G401.6 (cell line): ENCODE measurements at regions not wholly inside any gene's neighbourhood (a gene's known extent, or its start where the extent isn't known, plus 50 kb on each side); places are given as distances from the start of the nearest gene placed in this dataset.
"Not testable (repeated sequence)": the region's sequence is repeated elsewhere in the genome, so short reads cannot be mapped to it uniquely, and the experiment has no call there.

Source experiments
- FAIRE-seq: peaks from 2 replicates; lab custom pipeline; 2012; peaks lifted over from hg19 to GRCh38; lab: Jason Lieb, UNC

GRCh38 chr4:138392751-138393308 is 150.7 kb upstream of the SLC7A11 start:
- FAIRE-seq: no peak

DNA sequence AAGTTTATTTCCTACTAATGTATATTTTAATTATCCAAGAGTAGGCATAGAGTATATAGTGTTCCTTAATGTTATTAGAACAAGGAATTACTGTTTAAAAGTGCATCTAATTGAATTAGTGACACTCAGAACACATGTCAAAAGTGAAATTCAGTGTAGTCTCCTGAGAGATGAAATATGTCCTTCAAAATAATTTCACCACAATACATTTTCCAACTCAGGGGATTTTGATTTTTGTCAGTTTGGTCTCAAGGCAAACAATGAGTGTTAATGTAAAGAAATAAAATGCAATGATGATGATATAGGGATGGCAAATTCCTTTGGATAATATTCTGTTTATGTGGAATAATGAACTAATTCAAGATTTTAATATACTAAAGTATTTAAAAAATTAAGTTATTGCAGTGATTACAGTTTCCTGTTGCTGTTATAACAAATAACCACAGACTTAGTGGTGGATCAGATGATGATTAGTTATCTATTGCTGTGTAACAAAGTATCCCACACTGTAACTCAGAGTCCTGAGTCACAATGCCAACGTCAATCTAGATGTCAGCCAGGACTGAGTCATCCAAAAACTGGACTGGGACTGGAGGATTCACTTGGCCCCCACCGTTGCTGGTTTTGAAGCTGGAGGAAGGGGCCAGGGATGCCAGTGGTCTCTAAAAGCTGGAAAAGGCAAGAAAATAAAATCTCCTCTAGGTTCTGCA is 148.0 kb upstream of the SLC7A11 start:
- no peak for FAIRE-seq

DNA sequence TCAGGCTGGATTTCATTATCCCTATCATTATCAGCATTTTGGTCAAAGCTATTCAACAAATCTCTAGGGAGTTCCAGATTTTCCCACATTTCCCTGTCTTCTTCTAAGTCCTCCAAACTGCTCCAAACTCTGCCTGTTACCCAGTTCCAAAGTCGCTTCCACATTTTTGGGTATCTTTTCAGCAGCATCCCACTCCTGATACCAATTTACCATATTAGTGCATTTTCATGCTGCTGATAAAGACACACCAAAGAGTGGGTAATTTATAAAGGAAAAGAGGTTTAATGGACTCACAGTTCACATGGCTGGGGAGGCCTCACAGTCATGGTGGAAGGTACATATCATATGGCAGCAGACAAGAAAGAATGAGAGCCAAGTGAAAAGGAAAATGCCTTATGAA is 132.8 kb upstream of the SLC7A11 start:
- no peak for FAIRE-seq

GRCh38 chr4:138367942-138368341 is 125.8 kb upstream of the SLC7A11 start:
- no peak for FAIRE-seq

DNA sequence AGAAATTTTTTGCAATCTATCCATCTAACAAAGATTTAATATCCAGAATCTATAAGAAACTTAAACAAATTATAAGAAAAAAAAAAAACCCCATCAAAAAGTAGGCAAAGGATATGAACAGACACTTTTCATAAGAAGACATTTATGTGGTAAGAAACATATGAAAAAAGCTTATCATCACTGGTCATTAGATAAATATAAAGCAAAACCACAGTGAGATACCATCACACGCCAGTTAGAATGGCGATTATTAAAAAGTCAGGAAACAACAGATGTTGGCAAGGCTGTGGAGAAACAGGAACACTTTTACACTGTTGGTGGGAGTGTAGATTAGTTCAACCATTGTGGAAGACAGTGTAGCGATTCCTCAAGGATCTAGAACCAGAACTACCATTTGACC is 110.3 kb upstream of the SLC7A11 start:
- not testable (repeated sequence) for FAIRE-seq

DNA sequence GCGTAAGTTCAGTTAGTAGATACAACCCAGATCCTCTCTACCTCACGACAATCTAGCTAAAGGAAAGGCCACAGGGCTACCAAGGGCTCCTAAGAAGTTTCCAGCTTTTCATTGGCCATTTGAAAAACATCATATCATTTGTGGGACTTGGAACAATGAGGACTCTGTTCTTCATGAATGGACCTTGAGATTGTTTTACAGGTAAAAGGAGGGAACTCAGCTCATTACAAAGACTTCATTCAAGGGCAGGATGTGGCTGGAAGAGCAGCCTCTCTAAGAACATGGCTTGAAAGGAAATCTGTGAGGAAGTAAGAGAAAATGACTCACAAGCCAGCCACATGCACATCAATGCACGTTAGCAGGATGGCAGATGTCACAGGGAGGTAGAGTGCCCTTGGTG is 105.9 kb upstream of the SLC7A11 start:
- FAIRE-seq: no peak

GRCh38 chr4:138347561-138347960 is 105.4 kb upstream of the SLC7A11 start:
- no peak for FAIRE-seq

- FAIRE-seq: no peak
Observed at GRCh38 chr4:138344851-138345250, 102.7 kb upstream of the SLC7A11 start.

DNA sequence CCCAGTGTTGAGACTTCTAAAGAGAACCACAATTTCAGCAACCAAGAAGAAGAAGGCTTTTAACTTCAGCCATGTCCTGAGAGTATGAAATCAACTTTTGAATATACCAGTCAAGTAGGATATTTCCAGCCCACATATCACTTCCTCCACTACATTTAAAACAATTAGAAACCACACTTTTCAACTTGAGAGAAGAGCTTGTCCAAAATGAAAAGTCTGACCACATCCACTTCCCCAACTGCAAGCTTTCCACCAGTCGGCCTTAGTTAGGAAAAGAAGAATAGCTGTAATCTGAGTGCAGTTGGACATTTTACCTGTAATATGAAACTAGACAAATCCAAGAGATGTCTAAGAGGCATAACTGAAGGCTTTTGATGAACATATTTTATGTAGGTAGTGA is 101.9 kb upstream of the SLC7A11 start:
- FAIRE-seq: no peak

DNA sequence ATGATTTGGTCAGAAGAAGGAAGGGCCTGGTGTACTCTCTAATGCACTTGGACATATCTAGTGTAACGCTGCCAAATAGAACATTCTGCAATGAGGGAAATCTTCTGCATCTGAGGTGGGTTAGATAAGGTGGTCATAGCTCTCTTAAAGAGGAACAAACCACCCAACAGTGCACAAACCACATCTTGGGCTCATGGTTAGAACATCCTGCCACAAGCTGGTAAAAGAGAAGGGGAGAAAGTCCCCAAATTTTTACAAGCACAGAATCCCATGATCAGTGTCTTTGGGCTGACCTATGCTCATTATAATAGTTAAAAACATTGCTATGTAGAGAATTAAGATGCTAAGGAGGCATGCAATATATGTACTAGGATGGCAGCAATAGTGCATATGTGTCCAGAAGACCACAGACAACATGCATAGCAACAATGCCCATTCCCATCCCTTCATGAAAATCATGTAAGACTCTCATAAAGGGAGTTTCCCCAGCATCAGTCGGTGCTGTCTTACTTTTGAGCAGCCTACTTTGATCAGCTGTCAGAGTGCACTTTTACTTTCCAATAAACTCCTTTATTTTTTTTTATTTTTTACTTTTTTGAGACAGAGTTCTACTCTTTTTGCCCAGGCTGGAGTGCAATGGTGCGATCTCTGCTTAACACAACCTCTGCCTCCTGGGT is 99.7 kb upstream of the SLC7A11 start:
- FAIRE-seq: no peak

DNA sequence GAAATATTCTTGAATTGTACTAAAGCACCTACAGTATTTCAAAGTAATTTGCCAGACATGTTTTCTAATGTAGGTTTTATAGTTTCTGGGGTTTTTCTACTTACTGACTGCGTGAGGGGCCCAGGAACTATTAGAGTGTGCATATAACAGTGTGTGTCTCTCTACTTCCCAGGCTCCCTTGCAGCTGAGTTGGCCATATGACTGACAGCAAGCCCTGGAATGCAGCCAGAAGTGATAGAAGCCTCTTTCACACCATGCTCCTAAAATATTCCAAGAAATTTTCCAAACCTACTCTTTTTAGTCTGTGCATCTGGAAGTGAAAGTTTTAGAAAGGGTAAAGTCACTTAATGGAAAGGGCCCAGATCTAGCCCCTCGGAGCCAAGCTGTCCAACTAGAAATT is 96.7 kb upstream of the SLC7A11 start:
- no peak for FAIRE-seq

- not testable (repeated sequence) for FAIRE-seq
Observed at GRCh38 chr4:138338222-138338621, 96.1 kb upstream of the SLC7A11 start.

- no peak for FAIRE-seq
Observed at GRCh38 chr4:138334346-138335016, 92.3 kb upstream of the SLC7A11 start.

DNA sequence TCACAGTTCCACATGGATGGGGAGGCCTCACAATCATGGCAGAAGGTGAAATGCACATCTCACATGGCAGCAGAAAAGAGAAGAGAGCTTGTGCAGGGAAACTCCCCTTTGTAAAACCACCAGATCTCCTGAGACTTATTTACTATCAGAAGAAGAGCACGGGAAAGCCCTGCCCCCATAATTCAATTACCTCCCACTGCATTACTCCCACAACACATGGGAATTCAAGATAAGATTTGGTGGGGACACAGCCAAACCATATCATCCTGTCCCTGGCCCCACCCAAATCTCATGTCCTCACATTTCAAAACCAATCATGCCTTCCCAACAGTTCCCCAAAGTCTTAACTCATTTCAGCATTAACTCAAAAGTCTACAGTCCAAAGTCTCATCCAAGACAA is 90.3 kb upstream of the SLC7A11 start:
- not testable (repeated sequence) for FAIRE-seq

DNA sequence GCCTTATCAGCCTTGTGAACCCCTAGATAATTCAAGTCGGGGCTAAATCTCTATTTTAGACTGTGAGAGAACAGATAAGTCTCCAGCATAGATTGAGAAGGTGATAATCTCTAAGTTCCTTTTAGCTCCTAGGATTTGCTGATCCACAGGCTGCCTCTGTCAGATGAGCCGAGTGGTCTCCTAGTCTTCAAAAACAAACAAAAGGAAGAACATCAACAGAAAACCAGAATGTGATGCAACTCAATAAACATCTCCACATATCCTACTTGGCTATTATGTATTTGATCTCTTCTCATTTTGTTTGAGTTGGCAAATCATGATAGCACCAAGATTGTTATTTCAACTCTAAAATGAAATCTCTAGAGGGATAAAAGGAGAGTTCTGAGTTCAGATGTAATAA is 88.4 kb upstream of the SLC7A11 start:
- FAIRE-seq: no peak

DNA sequence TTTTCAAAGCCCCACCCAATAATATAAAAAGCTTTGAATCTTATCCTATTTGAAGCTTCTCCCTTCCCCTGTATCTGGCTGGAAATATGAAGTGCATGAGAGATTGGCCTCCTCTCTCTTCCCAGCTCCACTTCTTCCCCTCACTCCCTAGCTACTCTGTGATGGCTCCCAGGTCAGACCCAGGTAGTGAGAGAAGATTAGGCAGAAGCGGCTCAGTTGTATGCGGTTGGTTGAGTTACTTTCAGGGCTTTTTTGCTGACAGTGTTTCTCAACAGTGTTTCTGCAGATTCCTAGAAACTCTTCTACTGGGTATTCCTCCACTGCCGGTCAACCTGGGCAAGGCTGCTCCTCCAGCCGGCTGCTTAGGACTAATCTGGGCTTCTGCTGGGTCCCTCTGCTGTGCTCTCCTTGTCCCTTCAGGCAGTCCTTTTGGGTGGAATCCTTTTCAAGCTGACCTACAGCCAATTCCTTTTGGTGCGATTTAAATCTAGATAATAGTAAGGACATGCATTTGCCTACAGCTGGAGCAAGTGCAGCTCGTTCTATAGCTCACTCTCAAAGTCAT is 87.4 kb upstream of the SLC7A11 start:
- no peak for FAIRE-seq

DNA sequence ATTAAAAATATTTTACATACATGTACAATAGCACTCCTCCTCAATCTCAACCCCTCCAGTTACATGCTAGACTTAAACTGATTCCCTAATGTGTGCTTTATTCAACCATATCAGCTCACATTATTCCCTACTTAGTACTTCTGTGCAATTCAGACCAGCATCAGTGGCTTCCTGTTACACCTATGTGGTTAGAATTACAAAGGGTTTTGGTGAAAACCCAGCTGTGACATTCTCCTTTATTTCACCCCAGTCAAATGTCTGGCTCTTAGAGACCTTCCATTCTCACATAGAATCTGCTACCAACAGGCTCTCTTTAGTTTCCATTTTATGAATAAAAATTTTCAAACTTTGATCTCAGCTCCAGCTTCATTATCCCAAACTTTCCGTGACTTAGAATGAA is 85.2 kb upstream of the SLC7A11 start:
- no peak for FAIRE-seq

DNA sequence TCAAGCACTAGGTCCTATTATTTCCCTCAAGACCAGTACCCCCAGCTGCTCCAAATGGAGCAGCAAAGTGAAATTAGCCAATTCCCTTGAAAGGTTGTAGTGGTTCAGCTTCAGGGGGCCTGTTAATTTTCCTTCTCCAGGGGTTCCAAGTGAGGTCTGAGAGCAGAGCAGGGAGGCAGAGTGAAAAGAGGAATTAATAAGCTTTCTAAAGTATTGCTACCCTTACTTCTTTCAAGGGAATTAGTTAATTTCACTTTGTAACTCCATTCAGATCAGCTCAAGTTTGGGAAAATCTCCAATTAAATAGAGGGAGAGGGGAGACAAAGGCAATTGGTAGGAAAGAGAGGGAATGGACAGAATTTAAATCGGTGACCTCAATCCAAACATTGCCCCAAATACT is 78.7 kb upstream of the SLC7A11 start:
- no peak for FAIRE-seq

- no peak for FAIRE-seq
Observed at GRCh38 chr4:138320030-138320429, 77.9 kb upstream of the SLC7A11 start.

DNA sequence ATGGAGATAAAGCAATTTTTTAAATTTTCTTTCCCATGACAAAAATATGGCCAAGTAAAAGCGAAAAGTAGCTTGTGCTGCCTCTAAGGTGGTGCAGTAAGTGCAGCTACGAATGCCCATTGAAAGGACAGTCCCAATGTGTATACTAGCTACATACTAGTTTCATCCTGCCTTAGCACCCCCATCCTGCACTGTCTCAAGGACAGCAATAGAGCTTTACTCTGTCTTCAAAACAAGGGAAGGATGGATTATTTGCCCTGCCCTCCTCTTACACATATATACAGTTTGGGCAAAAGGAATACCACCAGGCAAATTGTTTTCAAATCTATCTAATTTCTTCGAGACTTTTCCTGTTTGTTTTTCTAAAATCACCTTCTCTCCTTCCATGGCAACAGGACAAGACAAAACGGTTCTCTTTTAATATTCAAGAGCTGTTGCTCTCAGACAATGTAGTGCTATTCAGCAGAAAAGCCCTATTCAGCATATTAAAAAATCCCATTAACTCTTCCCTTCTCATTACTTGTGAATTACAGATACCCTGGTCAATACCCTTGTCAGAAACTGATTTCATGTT is 75.1 kb upstream of the SLC7A11 start:
- no peak for FAIRE-seq

DNA sequence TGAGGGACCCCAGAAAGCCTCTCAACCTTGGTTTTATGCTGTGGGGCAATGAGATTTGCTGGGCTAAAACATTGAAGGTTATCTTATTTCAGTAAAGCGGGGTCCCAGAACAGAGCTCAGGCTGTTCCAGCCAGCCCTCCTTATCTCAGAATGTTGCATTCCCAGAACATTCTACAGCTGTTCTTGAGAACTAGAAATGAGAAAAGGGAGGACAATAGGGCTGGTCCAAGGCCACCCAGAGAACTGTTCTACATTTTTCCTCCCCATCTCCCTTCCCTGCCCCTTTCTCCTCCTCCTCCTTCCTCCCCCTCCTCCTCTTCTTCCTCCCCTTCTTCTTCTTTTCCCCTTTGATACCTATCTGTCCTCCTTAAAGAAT is 70.4 kb upstream of the SLC7A11 start:
- FAIRE-seq: no peak

DNA sequence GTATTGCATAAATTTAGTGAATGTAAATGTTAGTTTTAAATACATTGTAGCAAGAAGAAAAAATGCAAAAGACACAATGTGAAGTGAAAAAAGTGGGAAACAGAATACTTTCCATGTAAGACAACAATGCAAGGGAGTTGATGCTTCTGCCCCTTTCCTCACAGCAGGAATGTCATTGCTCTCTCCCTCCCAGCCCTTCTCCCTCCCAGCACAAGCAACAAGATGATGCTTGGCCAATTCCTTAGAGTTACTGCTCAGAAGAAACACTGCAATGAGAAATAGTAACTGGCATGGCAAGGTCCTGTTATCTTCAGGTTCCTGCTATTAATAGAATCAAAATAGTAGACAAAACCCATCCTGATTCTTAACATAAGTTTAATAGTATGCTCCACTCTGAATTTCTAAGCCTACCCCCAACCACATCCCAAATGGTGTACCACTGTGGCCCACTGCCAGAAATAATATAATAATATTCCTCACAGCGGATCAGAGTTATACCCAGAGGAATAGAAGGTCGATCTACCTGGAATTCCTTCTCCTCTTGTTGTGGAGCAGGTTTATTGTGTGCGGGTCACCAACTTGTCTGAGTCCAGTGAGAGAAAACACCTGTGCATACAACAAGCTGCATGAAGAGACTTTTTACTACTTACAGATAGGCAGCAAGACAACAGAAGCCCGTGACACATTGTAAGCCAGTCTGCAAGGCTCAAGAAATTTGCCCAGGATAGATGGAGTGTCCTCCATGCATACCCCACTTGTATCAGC is 69.8 kb upstream of the SLC7A11 start:
- FAIRE-seq: no peak
